Activated CD8-positive, alpha-beta T cell treated with anti-CD3 and anti-CD28 coated beads, Interleukin-2, amount 10 ng/mL, durations not matched to agents 7 days and 5 days (primary cell): ENCODE measurements at regions not wholly inside any gene's neighbourhood (a gene's known extent, or its start where the extent isn't known, plus 50 kb on each side); places are given as distances from the start of the nearest gene placed in this dataset.

Source experiments
- ATAC-seq: fragments of 150-1000 bp; cut with Tn5 transposase; one replicate; pipeline ENCODE4 v1.10.0; 2021; ENCODE audit warnings: moderate library complexity
- CTCF ChIA-PET: fragments of 350-600 bp; sonication (Branson Sonifier 250); formaldehyde crosslinking; loops from one replicate; lab custom pipeline; 2021; ENCODE audit warnings: antibody characterized with exemption; lab: Charles Lee
- POLR2A ChIA-PET: fragments of 350-600 bp; sonication (Branson Sonifier 250); formaldehyde crosslinking; loops from one replicate; lab custom pipeline; 2021; ENCODE audit warnings: antibody characterized with exemption; lab: Charles Lee
- DNase-seq: peaks from one replicate; pipeline ENCODE4 v3.0.0-alpha.2; 2020
- H3K27ac Mint-ChIP-seq: one replicate; pipeline ENCODE4 v1.8.0; 2021; ENCODE audit warnings: mild to moderate bottlenecking, mixed read lengths
- H3K27me3 Mint-ChIP-seq: one replicate; pipeline ENCODE4 v1.8.0; 2021; ENCODE audit warnings: low read depth, mixed read lengths
- H3K36me3 Mint-ChIP-seq: one replicate; pipeline ENCODE4 v1.8.0; 2021; ENCODE audit warnings: low read depth, mixed read lengths
- H3K4me1 Mint-ChIP-seq: one replicate; pipeline ENCODE4 v1.8.0; 2021; ENCODE audit warnings: low read depth, mixed read lengths
- H3K4me3 Mint-ChIP-seq: one replicate; pipeline ENCODE4 v1.8.0; 2021; ENCODE audit warnings: mild to moderate bottlenecking, mixed read lengths
- H3K9me3 Mint-ChIP-seq: one replicate; pipeline ENCODE4 v1.8.0; 2022; ENCODE audit warnings: mixed read lengths; ENCODE audit not compliant: insufficient read depth

DNA sequence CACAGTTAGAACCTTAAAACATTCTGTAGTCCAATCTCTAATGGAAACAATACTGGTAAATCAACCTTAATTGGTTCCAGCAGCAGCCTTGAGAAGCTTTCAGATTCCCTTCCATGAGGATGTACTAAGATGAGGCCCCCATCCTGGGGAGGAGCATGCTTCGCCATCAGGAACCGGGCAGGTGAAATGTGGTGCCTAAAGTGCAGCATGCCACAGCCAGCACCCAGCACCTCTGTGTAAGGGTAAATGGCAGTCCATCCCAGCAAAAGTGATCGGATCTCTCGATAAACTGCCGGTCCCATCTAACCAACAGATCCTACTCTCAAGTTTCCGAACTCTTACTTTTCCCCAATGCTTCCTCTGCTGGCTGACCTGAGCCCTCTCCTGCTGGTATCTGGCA is 166.3 kb upstream of the PDE10A start:
- peaks cover 11% of the 10 kb centered on the region for H3K4me1 Mint-ChIP-seq
- no peak overlapping the region for H3K4me3 Mint-ChIP-seq
- H3K9me3 Mint-ChIP-seq = no peaks in the 10 kb centered on the region
- H3K36me3 Mint-ChIP-seq = no peaks in the 10 kb centered on the region
- no peak for DNase-seq
- no peak for ATAC-seq
- H3K27ac Mint-ChIP-seq = no peak overlapping the region
- H3K27me3 Mint-ChIP-seq = peaks cover 10% of the 10 kb centered on the region
- POLR2A ChIA-PET = no interaction called here
- CTCF ChIA-PET = no interaction called here

DNA sequence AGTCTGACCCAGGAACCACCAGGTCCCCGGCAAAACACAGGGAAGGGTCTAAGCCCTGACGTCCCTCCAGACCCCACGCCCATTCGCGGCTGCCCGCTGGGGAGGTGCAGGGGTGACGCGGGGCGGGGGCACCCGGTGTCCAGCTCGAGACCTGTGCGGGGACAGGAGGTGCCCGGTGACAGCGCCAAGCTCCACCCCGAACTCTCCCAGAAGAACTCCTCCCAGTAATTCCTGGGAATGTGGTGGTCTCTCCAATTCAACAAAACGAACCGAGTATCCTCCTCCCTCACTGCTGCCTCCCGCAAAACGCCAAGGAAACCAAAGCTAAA is 164.1 kb upstream of the PDE10A start:
- H3K27me3 Mint-ChIP-seq = peaks cover 3% of the 10 kb centered on the region
- H3K36me3 Mint-ChIP-seq = no peaks in the 10 kb centered on the region
- no peak overlapping the region for H3K27ac Mint-ChIP-seq
- ChIA-PET CTCF (no interaction called here), POLR2A (no interaction called here)
- no peaks in the 10 kb centered on the region for H3K9me3 Mint-ChIP-seq
- no peak overlapping the region for H3K4me3 Mint-ChIP-seq
- ATAC-seq (no peak), DNase-seq (no peak)
- H3K4me1 Mint-ChIP-seq = peaks cover 3% of the 10 kb centered on the region

DNA sequence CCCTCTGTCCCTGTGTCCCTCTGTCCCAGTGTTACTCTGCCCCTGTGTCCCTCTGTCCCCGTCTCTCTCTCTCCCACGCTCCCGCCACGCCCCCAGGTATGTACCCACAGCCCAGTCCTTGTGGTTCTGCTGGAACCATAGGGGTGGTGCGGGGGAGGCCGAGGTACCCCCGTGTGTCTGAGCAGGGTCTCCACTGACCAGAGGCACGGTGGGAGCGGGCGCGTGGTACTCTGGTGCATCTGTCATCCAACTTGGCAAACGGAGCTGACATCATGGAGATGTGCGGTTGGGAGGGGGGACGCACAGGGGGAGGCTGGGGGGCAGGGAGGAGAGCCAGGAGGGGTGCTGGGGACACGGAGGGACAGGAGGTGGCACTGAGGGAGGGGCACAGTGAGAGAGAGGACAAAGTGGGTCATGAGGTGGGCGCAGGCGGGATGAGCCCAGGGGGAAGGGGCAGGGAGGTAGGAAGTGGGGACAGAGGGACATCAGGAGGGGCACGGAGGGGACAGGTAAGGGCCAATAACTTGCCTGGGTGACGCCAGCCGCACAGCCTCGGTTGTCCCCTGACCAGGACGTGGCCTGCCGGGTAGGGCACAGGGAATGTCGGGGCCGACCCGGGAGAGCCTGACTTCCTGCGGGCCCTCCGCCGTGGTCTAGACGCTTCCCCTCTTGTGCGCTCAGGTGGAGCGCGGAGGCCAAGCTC is 163.6 kb upstream of the PDE10A start:
- ChIA-PET CTCF (no interaction called here), POLR2A (no interaction called here)
- ATAC-seq (no peak), DNase-seq (no peak)
- no peaks in the 10 kb centered on the region for H3K36me3 Mint-ChIP-seq
- H3K27ac Mint-ChIP-seq = no peak overlapping the region
- no peak overlapping the region for H3K4me3 Mint-ChIP-seq
- peaks cover under 1% of the 10 kb centered on the region for H3K27me3 Mint-ChIP-seq
- peaks cover under 1% of the 10 kb centered on the region for H3K4me1 Mint-ChIP-seq
- no peaks in the 10 kb centered on the region for H3K9me3 Mint-ChIP-seq

DNA sequence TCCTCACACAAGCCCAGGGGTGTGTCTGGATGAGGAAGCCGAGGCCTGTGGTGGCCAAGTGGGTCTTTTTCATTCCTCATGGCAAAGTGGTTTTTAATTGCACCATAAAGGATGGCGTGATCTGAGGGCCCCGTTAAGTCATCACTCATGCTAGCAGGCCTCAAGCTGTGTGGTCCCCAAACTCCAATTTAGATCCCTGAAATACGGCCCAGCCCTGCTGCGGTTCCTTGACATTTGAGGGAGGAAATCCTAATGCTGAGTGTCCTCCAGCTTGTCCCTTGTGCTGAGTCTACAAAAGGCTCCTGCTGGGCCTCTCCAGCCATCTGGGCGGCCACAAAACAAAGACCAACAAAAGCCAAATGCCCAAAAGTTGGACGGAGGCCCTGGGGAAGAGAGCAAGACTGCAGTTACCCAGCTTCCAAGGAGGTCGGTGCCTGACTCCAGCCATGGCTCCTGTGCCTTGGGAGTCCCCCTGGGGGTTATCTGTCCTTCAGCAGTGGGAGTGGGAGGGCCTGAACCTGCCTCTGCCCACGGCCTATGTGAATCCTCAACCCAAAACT is 162.3 kb upstream of the PDE10A start:
- Mint-ChIP-seq H3K27ac (no peak overlapping the region), H3K4me1 (no peaks in the 10 kb centered on the region), H3K9me3 (no peaks in the 10 kb centered on the region), H3K4me3 (no peak overlapping the region), H3K36me3 (no peaks in the 10 kb centered on the region), H3K27me3 (peaks cover 3% of the 10 kb centered on the region)
- POLR2A ChIA-PET = no interaction called here
- CTCF ChIA-PET = no interaction called here
- DNase-seq (no peak), ATAC-seq (no peak)

GRCh38 chr6:165823609-165824326 is 160.7 kb upstream of the PDE10A start:
- no peak overlapping the region for H3K4me3 Mint-ChIP-seq
- H3K4me1 Mint-ChIP-seq = no peaks in the 10 kb centered on the region
- POLR2A ChIA-PET = no interaction called here
- peaks cover 12% of the 10 kb centered on the region for H3K27me3 Mint-ChIP-seq
- CTCF ChIA-PET = interaction anchor here (1.1 kb wide), 1 partner anchor 28 kb away, joined by 3 read pairs; no protein-coding TSS in a partner anchor
- H3K36me3 Mint-ChIP-seq = no peaks in the 10 kb centered on the region
- H3K27ac Mint-ChIP-seq = no peak overlapping the region
- DNase-seq (no peak), ATAC-seq (no peak)
- H3K9me3 Mint-ChIP-seq = no peaks in the 10 kb centered on the region

GRCh38 chr6:165822501-165822900 is 159.5 kb upstream of the PDE10A start:
- Mint-ChIP-seq H3K9me3 (no peaks in the 10 kb centered on the region), H3K4me3 (no peak overlapping the region), H3K4me1 (no peaks in the 10 kb centered on the region), H3K27me3 (peaks cover 17% of the 10 kb centered on the region), H3K36me3 (no peaks in the 10 kb centered on the region), H3K27ac (no peak overlapping the region)
- CTCF ChIA-PET = no interaction called here
- POLR2A ChIA-PET = no interaction called here
- no peak for ATAC-seq
- DNase-seq = no peak

- Mint-ChIP-seq H3K27me3 (peaks cover 17% of the 10 kb centered on the region), H3K27ac (no peak overlapping the region), H3K36me3 (no peaks in the 10 kb centered on the region), H3K4me1 (no peaks in the 10 kb centered on the region), H3K9me3 (no peaks in the 10 kb centered on the region), H3K4me3 (no peak overlapping the region)
- ATAC-seq (no peak), DNase-seq (no peak)
- ChIA-PET CTCF (no interaction called here), POLR2A (no interaction called here)
Observed at GRCh38 chr6:165821754-165822153, 158.7 kb upstream of the PDE10A start.

DNA sequence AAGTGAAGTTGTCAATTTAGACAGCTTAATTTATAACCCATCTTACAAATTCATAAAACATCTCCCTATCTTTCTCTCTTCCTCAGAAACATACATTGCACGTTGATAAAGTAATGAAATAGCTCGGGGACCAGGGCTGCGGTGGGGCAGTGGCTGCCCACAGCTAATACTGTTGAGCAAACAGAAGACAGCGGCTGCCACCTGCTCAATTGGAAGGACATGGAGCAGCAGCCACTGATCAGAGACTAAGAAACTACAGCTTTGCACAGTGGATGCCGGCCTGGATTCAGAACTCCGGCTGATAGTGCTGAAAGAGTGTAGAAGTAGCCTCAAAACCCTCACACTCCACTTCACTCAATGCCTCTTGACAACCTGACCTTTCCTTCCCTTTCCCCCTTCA is 157.9 kb upstream of the PDE10A start:
- no peak for DNase-seq
- CTCF ChIA-PET = no interaction called here
- peaks cover 17% of the 10 kb centered on the region for H3K27me3 Mint-ChIP-seq
- no peaks in the 10 kb centered on the region for H3K36me3 Mint-ChIP-seq
- no peak overlapping the region for H3K27ac Mint-ChIP-seq
- H3K9me3 Mint-ChIP-seq = no peaks in the 10 kb centered on the region
- ATAC-seq = no peak
- POLR2A ChIA-PET = no interaction called here
- H3K4me1 Mint-ChIP-seq = no peaks in the 10 kb centered on the region
- H3K4me3 Mint-ChIP-seq = no peak overlapping the region

DNA sequence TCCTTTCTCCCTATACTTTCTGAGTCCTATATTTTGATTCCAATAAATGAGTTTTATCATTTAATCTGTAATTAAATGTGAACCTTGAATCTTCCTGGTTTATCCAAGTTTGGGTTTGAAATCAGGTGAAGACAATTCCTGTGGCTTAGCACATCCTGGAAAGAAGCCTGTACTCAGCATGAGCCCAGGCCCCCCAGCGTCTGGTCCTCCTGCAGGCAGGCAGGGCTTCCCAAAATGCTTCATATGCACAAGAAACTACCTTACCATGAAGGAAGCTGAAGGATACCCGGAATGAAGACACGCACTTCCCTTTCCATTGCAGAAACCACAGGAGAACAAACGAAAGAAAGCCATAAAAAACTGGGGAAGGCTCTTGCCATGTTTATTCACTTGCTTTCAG is 157.4 kb upstream of the PDE10A start:
- no peak for DNase-seq
- CTCF ChIA-PET = no interaction called here
- H3K27ac Mint-ChIP-seq = no peak overlapping the region
- no peak for ATAC-seq
- H3K27me3 Mint-ChIP-seq = peaks cover 17% of the 10 kb centered on the region
- no peaks in the 10 kb centered on the region for H3K9me3 Mint-ChIP-seq
- POLR2A ChIA-PET = no interaction called here
- H3K4me3 Mint-ChIP-seq = no peak overlapping the region
- no peaks in the 10 kb centered on the region for H3K36me3 Mint-ChIP-seq
- H3K4me1 Mint-ChIP-seq = no peaks in the 10 kb centered on the region

GRCh38 chr6:165819394-165819793 is 156.4 kb upstream of the PDE10A start:
- DNase-seq = no peak
- H3K27ac Mint-ChIP-seq = no peak overlapping the region
- no peaks in the 10 kb centered on the region for H3K36me3 Mint-ChIP-seq
- POLR2A ChIA-PET = no interaction called here
- H3K4me1 Mint-ChIP-seq = no peaks in the 10 kb centered on the region
- no peaks in the 10 kb centered on the region for H3K9me3 Mint-ChIP-seq
- H3K4me3 Mint-ChIP-seq = no peak overlapping the region
- peaks cover 17% of the 10 kb centered on the region for H3K27me3 Mint-ChIP-seq
- CTCF ChIA-PET = no interaction called here
- ATAC-seq = no peak

GRCh38 chr6:165818200-165818599 is 155.2 kb upstream of the PDE10A start:
- Mint-ChIP-seq H3K4me3 (no peak overlapping the region), H3K36me3 (no peaks in the 10 kb centered on the region), H3K27ac (no peak overlapping the region), H3K27me3 (peaks cover 17% of the 10 kb centered on the region), H3K4me1 (no peaks in the 10 kb centered on the region), H3K9me3 (no peaks in the 10 kb centered on the region)
- ChIA-PET CTCF (no interaction called here), POLR2A (no interaction called here)
- ATAC-seq (no peak), DNase-seq (no peak)

GRCh38 chr6:165817771-165818170 is 154.7 kb upstream of the PDE10A start:
- no peak overlapping the region for H3K27ac Mint-ChIP-seq
- no peaks in the 10 kb centered on the region for H3K9me3 Mint-ChIP-seq
- H3K27me3 Mint-ChIP-seq = peaks cover 17% of the 10 kb centered on the region
- no peak overlapping the region for H3K4me3 Mint-ChIP-seq
- DNase-seq (no peak), ATAC-seq (no peak)
- no peaks in the 10 kb centered on the region for H3K4me1 Mint-ChIP-seq
- ChIA-PET POLR2A (no interaction called here), CTCF (no interaction called here)
- H3K36me3 Mint-ChIP-seq = no peaks in the 10 kb centered on the region
